AG09319 (cell line): ENCODE measurements at regions not wholly inside any gene's neighbourhood (a gene's known extent, or its start where the extent isn't known, plus 50 kb on each side); places are given as distances from the start of the nearest gene placed in this dataset.
"Not testable (repeated sequence)": the region's sequence is repeated elsewhere in the genome, so short reads cannot be mapped to it uniquely, and the experiment has no call there.

Experiments
- DNase-seq: peaks from one replicate; pipeline ENCODE4 v3.0.0-alpha.2; 2010; ENCODE audit warnings: low read depth; ENCODE audit errors: extremely low read depth
- TF ChIP-seq, protein P1 (sequence below): IDR thresholded peaks from 2 replicates; pipeline ENCODE4 v1.5.1; 2011; ENCODE audit warnings: low read depth, mild to moderate bottlenecking, inconsistent platforms, low read length, moderate library complexity

DNA sequence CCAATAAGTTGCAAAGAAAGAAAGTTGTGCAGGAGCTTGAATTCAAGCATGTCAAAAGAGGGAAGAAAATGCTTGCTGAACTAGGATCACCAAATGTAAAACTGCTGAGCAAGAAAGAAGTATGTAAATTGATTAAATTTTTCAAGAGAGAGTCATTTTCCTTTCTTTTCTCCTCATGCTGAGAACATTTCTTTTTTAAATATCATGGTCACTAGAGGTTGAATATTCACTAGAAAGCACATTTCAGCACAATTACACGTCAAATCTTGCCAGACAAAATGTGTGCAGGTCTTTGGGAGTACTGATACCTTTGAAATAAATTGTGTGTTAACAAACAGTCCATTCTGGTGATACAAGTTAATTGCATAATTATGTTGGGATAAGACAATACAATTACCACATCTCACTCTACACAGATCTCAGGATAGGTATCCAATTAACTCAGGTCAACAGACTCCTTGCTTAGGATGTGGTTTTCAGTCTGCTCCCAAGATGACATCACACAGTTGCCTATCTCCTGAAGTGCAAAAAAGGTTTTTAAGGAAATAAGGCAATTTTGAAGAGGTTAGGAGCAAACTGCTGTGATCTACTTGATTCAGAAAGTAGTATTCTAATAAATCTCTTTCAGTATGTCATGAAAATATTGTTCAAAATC is 862.2 kb downstream of the RPS29 start:
- TF ChIP-seq, protein P1, sequence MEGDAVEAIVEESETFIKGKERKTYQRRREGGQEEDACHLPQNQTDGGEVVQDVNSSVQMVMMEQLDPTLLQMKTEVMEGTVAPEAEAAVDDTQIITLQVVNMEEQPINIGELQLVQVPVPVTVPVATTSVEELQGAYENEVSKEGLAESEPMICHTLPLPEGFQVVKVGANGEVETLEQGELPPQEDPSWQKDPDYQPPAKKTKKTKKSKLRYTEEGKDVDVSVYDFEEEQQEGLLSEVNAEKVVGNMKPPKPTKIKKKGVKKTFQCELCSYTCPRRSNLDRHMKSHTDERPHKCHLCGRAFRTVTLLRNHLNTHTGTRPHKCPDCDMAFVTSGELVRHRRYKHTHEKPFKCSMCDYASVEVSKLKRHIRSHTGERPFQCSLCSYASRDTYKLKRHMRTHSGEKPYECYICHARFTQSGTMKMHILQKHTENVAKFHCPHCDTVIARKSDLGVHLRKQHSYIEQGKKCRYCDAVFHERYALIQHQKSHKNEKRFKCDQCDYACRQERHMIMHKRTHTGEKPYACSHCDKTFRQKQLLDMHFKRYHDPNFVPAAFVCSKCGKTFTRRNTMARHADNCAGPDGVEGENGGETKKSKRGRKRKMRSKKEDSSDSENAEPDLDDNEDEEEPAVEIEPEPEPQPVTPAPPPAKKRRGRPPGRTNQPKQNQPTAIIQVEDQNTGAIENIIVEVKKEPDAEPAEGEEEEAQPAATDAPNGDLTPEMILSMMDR, result no peak
- no peak for DNase-seq

DNA sequence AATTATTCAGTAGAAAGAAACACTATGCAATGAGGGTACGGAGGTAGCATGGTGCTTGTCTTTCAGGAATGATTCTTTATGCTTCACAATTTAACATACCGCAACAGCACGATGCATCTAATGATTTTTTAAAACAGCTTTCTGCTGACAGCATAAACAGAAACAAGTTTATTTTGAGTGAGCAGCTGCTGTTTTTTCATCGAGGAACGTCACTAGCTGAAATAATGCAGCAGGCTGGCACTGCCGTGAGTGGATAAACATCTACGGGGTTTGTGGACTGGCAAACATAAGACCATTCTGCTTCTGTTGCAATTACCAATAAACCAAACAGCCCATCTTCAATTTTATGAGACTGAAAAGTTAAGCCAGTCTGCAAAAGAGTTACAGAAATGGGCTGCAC is 871.8 kb downstream of the RPS29 start:
- DNase-seq, result no peak
- TF ChIP-seq, protein P1, result no peak

DNA sequence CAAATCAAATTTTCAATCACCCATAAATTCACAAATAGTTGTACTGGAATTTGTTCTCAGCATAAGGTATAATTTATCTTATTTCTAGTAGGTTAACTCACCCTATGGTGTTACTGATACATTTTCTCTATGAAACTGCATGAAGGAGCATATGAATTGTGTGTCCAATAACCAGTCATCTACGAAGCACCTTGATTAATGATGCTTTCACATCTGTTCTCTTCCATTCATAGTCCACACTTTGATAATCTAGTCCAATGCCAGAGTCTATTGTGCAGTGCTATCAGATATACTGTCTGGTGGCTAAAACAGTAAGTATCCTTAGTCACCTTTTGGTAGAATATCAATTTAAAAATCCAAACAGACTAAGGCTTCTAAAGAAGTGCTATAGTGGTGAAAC is 876.0 kb downstream of the RPS29 start:
- DNase-seq, result no peak
- TF ChIP-seq, protein P1, result no peak

- DNase-seq, result no peak
- TF ChIP-seq, protein P1, result no peak
Observed at GRCh38 chr14:48709277-48709785, 876.8 kb downstream of the RPS29 start.

GRCh38 chr14:48704639-48705038 is 881.5 kb downstream of the RPS29 start:
- TF ChIP-seq, protein P1, result no peak
- no peak for DNase-seq

DNA sequence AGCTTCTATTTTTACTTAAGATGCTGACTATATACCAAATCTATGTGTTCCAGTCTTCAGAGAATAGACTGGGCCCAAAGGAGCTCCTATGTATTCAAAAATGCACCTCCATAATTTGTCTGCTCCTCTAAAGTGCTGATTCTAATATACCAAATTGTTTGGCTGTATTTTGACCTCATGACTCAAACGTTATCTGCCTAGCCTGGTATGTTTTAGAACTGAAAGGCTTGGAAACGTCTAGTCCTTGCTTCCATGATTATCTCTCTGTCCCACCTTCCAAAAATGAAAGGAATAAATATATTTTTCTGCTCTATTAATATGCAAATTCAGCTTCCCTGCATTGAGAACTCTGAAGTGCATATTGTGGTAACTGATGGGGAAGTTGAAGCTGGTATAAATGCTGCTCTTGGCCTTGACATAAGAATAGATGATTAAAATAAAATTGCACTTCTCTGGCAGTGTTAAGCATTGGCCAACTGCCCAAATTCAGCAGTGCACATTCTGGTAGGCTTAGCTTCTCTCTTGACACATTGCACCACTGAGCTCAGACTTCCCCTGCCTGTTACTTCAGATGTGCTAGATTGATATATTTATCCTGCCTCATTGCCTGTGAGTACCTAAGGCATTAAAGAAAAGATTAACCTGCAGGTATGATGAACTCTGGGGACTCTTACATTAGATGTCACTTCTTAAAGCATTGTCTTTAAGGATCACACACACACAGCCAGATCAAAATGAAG is 882.3 kb downstream of the RPS29 start:
- TF ChIP-seq, protein P1, result no peak

DNA sequence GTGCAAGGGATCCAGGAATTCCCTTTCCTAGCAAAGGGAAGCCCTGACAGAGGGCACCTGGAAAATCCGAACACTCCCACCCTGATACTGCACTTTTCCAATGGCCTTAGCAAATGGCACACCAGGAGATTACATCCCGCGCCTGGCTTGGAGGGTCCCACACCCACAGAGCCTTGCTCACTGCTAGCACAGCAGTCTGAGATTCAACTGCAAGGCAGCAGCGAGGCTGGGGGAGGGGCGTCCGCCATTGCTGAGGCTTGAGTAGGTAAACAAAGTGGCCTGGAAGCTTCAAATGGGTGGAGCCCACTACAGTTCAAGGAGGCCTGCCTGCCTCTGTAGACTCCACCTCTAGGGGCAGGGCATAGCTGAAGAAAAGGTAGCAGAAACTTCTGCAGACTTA is 888.8 kb downstream of the RPS29 start:
- DNase-seq, result not testable (repeated sequence)

More for the DNA sequence above, 882.3 kb downstream of the RPS29 start:
- DNase-seq, result no peak
